HUDEP-2 (cell line): ENCODE measurements at regions not wholly inside any gene's neighbourhood (a gene's known extent, or its start where the extent isn't known, plus 50 kb on each side); places are given as distances from the start of the nearest gene placed in this dataset.
A peak's percentile ranks its signal among the peaks of the same experiment; 100 is the strongest.

Source experiments
- DNase-seq, 76 experiments: peaks; one replicate each; lab custom pipeline; 2025; ENCODE audit not compliant: unreplicated experiment in 76 of 76; lab: John Stamatoyannopoulos, UW

GRCh38 chr22:27388090-27388600 lies 413.4 kb downstream of the MN1 start:
- DNase-seq: no peak

- DNase-seq: no peak
Observed at GRCh38 chr22:27389727-27390075, 411.9 kb downstream of the MN1 start.

- no peak for DNase-seq
Observed at GRCh38 chr22:27391092-27391770, 410.3 kb downstream of the MN1 start.

- DNase-seq: no peak
Observed at GRCh38 chr22:27393371-27393770, 408.2 kb downstream of the MN1 start.

GRCh38 chr22:27394806-27395404 lies 406.7 kb downstream of the MN1 start:
- DNase-seq: no peak

- no peak for DNase-seq
Observed at GRCh38 chr22:27397036-27397953, 404.3 kb downstream of the MN1 start.

- no peak for DNase-seq
Observed at GRCh38 chr22:27397954-27398342, 403.6 kb downstream of the MN1 start.

GRCh38 chr22:27399161-27399560 lies 402.4 kb downstream of the MN1 start:
- DNase-seq: no peak

- DNase-seq: no peak
Observed at GRCh38 chr22:27400811-27401210, 400.7 kb downstream of the MN1 start.

GRCh38 chr22:27401321-27401720 lies 400.2 kb downstream of the MN1 start:
- DNase-seq: no peak

- peak in 1 of 76 experiments; percentile 2 for DNase-seq
Observed at GRCh38 chr22:27404441-27404840, 397.1 kb downstream of the MN1 start.

GRCh38 chr22:27405672-27406388 lies 395.7 kb downstream of the MN1 start:
- peak in 45 of 76 experiments; percentile 1 to 63 (median 19) for DNase-seq

- no peak for DNase-seq
Observed at GRCh38 chr22:27406389-27406861, 395.1 kb downstream of the MN1 start.

GRCh38 chr22:27407369-27407985 lies 394.1 kb downstream of the MN1 start:
- no peak for DNase-seq

GRCh38 chr22:27408068-27408467 lies 393.5 kb downstream of the MN1 start:
- no peak for DNase-seq

GRCh38 chr22:27409299-27409698 lies 392.3 kb downstream of the MN1 start:
- peak in 1 of 76 experiments; percentile 14 for DNase-seq

GRCh38 chr22:27412866-27413445 lies 388.6 kb downstream of the MN1 start:
- DNase-seq: no peak

- no peak for DNase-seq
Observed at GRCh38 chr22:27413702-27414101, 387.9 kb downstream of the MN1 start.

- DNase-seq: peak in 74 of 76 experiments; percentile 5 to 94 (median 73)
Observed at GRCh38 chr22:27416511-27417420, 384.8 kb downstream of the MN1 start.
